DOHH2 (cell line): ENCODE measurements at regions not wholly inside any gene's neighbourhood (a gene's known extent, or its start where the extent isn't known, plus 50 kb on each side); places are given as distances from the start of the nearest gene placed in this dataset.

Source experiments
- CTCF ChIP-seq: fragments of 200-600 bp; sonication (generic); IDR thresholded peaks from one replicate; pipeline ENCODE4 v1.5.1; 2014; ENCODE audit warnings: antibody characterized with exemption, mild to moderate bottlenecking, low read depth, low read length; ENCODE audit not compliant: poor library complexity, severe bottlenecking
- EZH2phosphoT487 ChIP-seq: fragments of 200-600 bp; sonication (generic); IDR thresholded peaks from 2 replicates; pipeline ENCODE4 v1.6.1; 2017; ENCODE audit warnings: borderline replicate concordance, mild to moderate bottlenecking, antibody characterized with exemption, low read length, moderate library complexity, mixed read lengths

- TF ChIP-seq CTCF = no peak
- no peak for TF ChIP-seq EZH2phosphoT487
Observed at GRCh38 chr1:212166644-212167043, 118.6 kb upstream of the PPP2R5A start.
